ENCODE measurements at regions not wholly inside any gene's neighbourhood (a gene's known extent, or its start where the extent isn't known, plus 50 kb on each side); places are given as distances from the start of the nearest gene placed in this dataset.
A peak's percentile ranks its signal among the peaks of the same experiment; 100 is the strongest.

DNA sequence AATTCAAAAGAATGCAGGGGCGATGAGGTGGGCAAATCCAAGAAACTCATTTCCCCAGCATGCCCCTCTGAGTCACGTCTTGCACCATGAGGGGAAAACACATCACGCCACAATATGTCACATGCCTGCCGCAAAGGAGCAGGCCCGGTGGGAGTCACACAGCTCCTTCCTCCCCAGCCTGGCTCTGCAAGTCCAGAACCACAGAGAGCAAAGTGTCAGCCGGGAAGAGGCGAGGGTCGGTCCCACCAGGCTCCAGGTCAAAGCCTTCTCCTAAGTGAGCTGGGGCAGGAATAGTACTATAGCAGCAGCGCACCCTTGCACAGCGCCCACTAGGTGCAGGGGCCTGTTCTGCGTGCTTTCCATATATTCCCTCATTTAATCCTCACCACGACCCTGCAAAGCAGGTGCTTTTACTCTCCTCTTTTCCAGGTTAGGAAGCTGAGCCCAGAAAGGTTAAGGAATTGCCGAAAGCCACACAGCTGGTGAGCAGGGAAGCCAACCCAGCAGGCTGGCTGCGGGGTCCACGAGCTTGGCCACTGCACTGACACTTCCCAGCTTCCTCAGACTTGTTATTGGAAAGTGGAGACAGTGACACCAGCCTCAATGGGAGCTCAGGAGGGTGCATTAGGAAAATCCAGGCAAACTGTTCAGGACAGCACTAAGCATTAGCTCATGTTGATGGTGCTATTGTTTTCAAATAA, 94.0 kb upstream of the ZMIZ1 start:
- peak overlapping the region; percentile 60 for H3K4me3 ChIP-seq (ENCODE audit: low read depth, low read length, poor library complexity, severe bottlenecking)
- H3K36me3 ChIP-seq (ENCODE audit: insufficient read depth, low read length), result no peaks in the 10 kb centered on the region
- no peaks in the 10 kb centered on the region for H3K9me3 ChIP-seq (ENCODE audit: low read length)
- no peak overlapping the region for H3K9ac ChIP-seq (ENCODE audit: low read length)
- H3K9me2 ChIP-seq (ENCODE audit: low read depth, low read length), result no peaks in the 10 kb centered on the region
- H3K27ac ChIP-seq (ENCODE audit: low read depth, low read length, poor library complexity, severe bottlenecking), result no peak overlapping the region
- H3K4me1 ChIP-seq (ENCODE audit: insufficient read depth, low read length, severe bottlenecking), result peaks cover 11% of the 10 kb centered on the region
- no peaks in the 10 kb centered on the region for H4K20me1 ChIP-seq (ENCODE audit: insufficient read depth, low read length)
- H2AFZ ChIP-seq (ENCODE audit: low read length), result no peak overlapping the region
- peak overlapping the region; percentile 67; the same call in 1 of the 2 replicates for H3K4me2 ChIP-seq (ENCODE audit: low read length)
- no peaks in the 10 kb centered on the region for H3K79me2 ChIP-seq (ENCODE audit: insufficient read depth, low read length)
- H3K27me3 ChIP-seq (ENCODE audit: insufficient read depth, low read length), result no peaks in the 10 kb centered on the region; the same call in 1 of the 2 replicates
- no peak for TF ChIP-seq EZH2 (IDR thresholded peaks at IDR 0.05; ENCODE audit: borderline replicate concordance, low read length)
- TF ChIP-seq, protein P1, sequence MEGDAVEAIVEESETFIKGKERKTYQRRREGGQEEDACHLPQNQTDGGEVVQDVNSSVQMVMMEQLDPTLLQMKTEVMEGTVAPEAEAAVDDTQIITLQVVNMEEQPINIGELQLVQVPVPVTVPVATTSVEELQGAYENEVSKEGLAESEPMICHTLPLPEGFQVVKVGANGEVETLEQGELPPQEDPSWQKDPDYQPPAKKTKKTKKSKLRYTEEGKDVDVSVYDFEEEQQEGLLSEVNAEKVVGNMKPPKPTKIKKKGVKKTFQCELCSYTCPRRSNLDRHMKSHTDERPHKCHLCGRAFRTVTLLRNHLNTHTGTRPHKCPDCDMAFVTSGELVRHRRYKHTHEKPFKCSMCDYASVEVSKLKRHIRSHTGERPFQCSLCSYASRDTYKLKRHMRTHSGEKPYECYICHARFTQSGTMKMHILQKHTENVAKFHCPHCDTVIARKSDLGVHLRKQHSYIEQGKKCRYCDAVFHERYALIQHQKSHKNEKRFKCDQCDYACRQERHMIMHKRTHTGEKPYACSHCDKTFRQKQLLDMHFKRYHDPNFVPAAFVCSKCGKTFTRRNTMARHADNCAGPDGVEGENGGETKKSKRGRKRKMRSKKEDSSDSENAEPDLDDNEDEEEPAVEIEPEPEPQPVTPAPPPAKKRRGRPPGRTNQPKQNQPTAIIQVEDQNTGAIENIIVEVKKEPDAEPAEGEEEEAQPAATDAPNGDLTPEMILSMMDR (IDR thresholded peaks at IDR 0.05; ENCODE audit: low read length), result peak; percentile 60; the same call in 1 of the 2 replicates
- no peaks in the 10 kb centered on the region for H3F3A ChIP-seq (ENCODE audit: insufficient read depth, low read length)

DNA sequence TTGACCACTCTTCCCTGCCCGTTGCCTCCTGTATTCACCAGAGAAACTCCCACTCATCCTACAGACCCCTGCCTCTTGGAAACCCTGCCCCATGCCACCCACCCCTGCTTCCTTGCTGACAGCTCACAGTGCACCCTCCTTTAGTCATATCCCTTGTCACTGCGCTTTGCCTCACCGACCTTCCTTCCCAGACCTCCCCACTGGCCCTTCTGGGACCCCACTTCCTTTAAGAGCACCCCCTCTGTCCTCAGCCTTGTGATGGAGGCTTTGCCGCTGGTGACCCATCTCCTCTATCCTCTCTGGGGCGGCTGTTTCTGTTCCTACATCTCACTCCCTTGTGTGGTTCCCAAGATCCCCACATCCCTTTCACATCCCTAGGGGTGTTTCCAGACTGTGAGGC, 92.8 kb upstream of the ZMIZ1 start:
- no peak overlapping the region for H3K4me3 ChIP-seq (ENCODE audit: low read depth, low read length, poor library complexity, severe bottlenecking)
- H3K9me2 ChIP-seq (ENCODE audit: low read depth, low read length), result no peaks in the 10 kb centered on the region
- H2AFZ ChIP-seq (ENCODE audit: low read length), result no peak overlapping the region
- H3K79me2 ChIP-seq (ENCODE audit: insufficient read depth, low read length), result no peaks in the 10 kb centered on the region
- H3K4me1 ChIP-seq (ENCODE audit: insufficient read depth, low read length, severe bottlenecking), result peaks cover 11% of the 10 kb centered on the region
- H3F3A ChIP-seq (ENCODE audit: insufficient read depth, low read length), result no peaks in the 10 kb centered on the region
- TF ChIP-seq, protein P1 (IDR thresholded peaks at IDR 0.05; ENCODE audit: low read length), result no peak
- no peak for TF ChIP-seq EZH2 (IDR thresholded peaks at IDR 0.05; ENCODE audit: borderline replicate concordance, low read length)
- no peaks in the 10 kb centered on the region; the same call in 1 of the 2 replicates for H3K27me3 ChIP-seq (ENCODE audit: insufficient read depth, low read length)
- no peaks in the 10 kb centered on the region for H3K9me3 ChIP-seq (ENCODE audit: low read length)
- no peaks in the 10 kb centered on the region for H3K36me3 ChIP-seq (ENCODE audit: insufficient read depth, low read length)
- no peak overlapping the region for H3K27ac ChIP-seq (ENCODE audit: low read depth, low read length, poor library complexity, severe bottlenecking)
- no peak overlapping the region for H3K4me2 ChIP-seq (ENCODE audit: low read length)
- no peak overlapping the region for H3K9ac ChIP-seq (ENCODE audit: low read length)
- no peaks in the 10 kb centered on the region for H4K20me1 ChIP-seq (ENCODE audit: insufficient read depth, low read length)

DNA sequence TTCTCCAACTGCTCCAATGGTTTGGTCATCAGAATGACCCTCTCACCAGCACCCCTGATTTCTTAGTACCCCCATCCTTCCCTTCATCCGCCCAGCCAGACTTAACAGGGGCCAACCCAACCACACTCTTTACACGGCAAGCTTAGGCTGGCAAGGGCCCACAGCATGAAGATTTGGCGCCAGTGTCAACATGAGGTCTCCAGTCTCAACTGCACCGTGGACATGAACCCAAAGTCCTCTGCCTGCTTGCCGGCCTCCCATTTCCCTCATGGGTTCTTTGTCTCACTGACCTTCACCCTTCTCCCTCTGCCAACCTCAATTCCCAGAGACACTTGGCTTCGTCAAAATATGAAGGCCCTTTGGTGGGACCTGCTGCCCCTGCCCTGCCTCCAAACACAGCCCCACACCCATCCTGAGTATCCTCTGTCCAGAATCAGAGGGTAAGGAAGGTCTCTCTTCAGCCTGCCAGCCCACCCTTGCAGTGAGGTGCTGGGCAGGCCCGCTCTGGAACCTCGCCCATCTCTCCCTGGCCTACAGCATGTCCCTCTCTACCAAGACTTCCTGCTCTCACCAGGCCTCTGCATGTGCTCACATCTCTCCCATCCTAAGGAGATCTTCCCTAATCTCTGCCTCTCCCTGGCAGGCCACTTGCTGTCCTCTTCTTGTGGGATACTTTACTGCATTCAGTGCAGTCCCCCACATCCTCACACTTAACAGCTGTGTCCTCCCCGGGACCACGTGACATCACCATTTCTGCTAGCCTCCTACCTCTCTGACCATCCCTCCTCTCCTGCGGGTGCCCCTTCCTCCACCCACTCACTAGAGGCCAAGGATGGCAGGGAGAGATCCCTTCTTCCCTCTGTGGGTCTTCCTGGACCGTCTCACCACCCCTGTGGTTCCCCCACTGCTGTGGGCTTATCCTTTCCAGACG, 91.7 kb upstream of the ZMIZ1 start:
- no peaks in the 10 kb centered on the region for H3K36me3 ChIP-seq (ENCODE audit: insufficient read depth, low read length)
- no peak overlapping the region for H3K4me2 ChIP-seq (ENCODE audit: low read length)
- peaks cover 11% of the 10 kb centered on the region for H3K4me1 ChIP-seq (ENCODE audit: insufficient read depth, low read length, severe bottlenecking)
- no peaks in the 10 kb centered on the region for H3K9me2 ChIP-seq (ENCODE audit: low read depth, low read length)
- no peak overlapping the region for H3K4me3 ChIP-seq (ENCODE audit: low read depth, low read length, poor library complexity, severe bottlenecking)
- no peaks in the 10 kb centered on the region for H4K20me1 ChIP-seq (ENCODE audit: insufficient read depth, low read length)
- no peaks in the 10 kb centered on the region for H3F3A ChIP-seq (ENCODE audit: insufficient read depth, low read length)
- no peak for TF ChIP-seq EZH2 (IDR thresholded peaks at IDR 0.05; ENCODE audit: borderline replicate concordance, low read length)
- TF ChIP-seq, protein P1 (IDR thresholded peaks at IDR 0.05; ENCODE audit: low read length), result no peak
- no peak overlapping the region for H3K9ac ChIP-seq (ENCODE audit: low read length)
- no peak overlapping the region for H3K27ac ChIP-seq (ENCODE audit: low read depth, low read length, poor library complexity, severe bottlenecking)
- H3K9me3 ChIP-seq (ENCODE audit: low read length), result no peaks in the 10 kb centered on the region
- no peaks in the 10 kb centered on the region; the same call in 1 of the 2 replicates for H3K27me3 ChIP-seq (ENCODE audit: insufficient read depth, low read length)
- no peaks in the 10 kb centered on the region for H3K79me2 ChIP-seq (ENCODE audit: insufficient read depth, low read length)
- H2AFZ ChIP-seq (ENCODE audit: low read length), result no peak overlapping the region
